ENCODE measurements at regions not wholly inside any gene's neighbourhood (a gene's known extent, or its start where the extent isn't known, plus 50 kb on each side); places are given as distances from the start of the nearest gene placed in this dataset.

GRCh38 chr5:124468671-124469411 is 277.6 kb downstream of the ZNF608 start:
- DNase-seq (ENCODE audit: low spot score), result no peak
- no peak for FAIRE-seq

GRCh38 chr5:124467745-124468144 is 278.7 kb downstream of the ZNF608 start:
- FAIRE-seq (no peak), DNase-seq (ENCODE audit: low spot score) (no peak)

GRCh38 chr5:124466011-124466410 is 280.4 kb downstream of the ZNF608 start:
- DNase-seq (ENCODE audit: low spot score) (no peak), FAIRE-seq (no peak)

GRCh38 chr5:124463851-124464250 is 282.6 kb downstream of the ZNF608 start:
- no peak for DNase-seq (ENCODE audit: low spot score)
- FAIRE-seq, result no peak

- FAIRE-seq (no peak), DNase-seq (ENCODE audit: low spot score) (no peak)
Measured at GRCh38 chr5:124462751-124463150, 283.7 kb downstream of the ZNF608 start.

- DNase-seq (ENCODE audit: low spot score), result no peak
- no peak for FAIRE-seq
Measured at GRCh38 chr5:124461941-124462340, 284.5 kb downstream of the ZNF608 start.

- DNase-seq (ENCODE audit: low spot score), result no peak
Measured at GRCh38 chr5:124461157-124461556, 285.3 kb downstream of the ZNF608 start.

GRCh38 chr5:124460642-124461041 is 285.8 kb downstream of the ZNF608 start:
- no peak for FAIRE-seq
- no peak for DNase-seq (ENCODE audit: low spot score)

More at GRCh38 chr5:124461157-124461556, 285.3 kb downstream of the ZNF608 start:
- no peak for FAIRE-seq

GRCh38 chr5:124459984-124460383 is 286.5 kb downstream of the ZNF608 start:
- FAIRE-seq, result no peak
- no peak for DNase-seq (ENCODE audit: low spot score)

- FAIRE-seq (no peak), DNase-seq (ENCODE audit: low spot score) (no peak)
Measured at GRCh38 chr5:124457901-124458300, 288.5 kb downstream of the ZNF608 start.

GRCh38 chr5:124457101-124457500 is 289.3 kb downstream of the ZNF608 start:
- FAIRE-seq, result no peak
- no peak for DNase-seq (ENCODE audit: low spot score)

- DNase-seq (ENCODE audit: low spot score), result no peak
- FAIRE-seq, result no peak
Measured at GRCh38 chr5:124456249-124456648, 290.2 kb downstream of the ZNF608 start.

GRCh38 chr5:124454081-124454480 is 292.4 kb downstream of the ZNF608 start:
- FAIRE-seq (no peak), DNase-seq (ENCODE audit: low spot score) (no peak)

- DNase-seq (ENCODE audit: low spot score), result peak; percentile 96
- FAIRE-seq, result peak; percentile 94
Measured at GRCh38 chr5:124453221-124454051, 293.0 kb downstream of the ZNF608 start.

GRCh38 chr5:124452412-124452811 is 294.0 kb downstream of the ZNF608 start:
- DNase-seq (ENCODE audit: low spot score), result no peak
- FAIRE-seq, result no peak

- no peak for FAIRE-seq
- no peak for DNase-seq (ENCODE audit: low spot score)
Measured at GRCh38 chr5:124451721-124452383, 294.6 kb downstream of the ZNF608 start.

GRCh38 chr5:124446120-124446519 is 300.3 kb downstream of the ZNF608 start:
- DNase-seq (ENCODE audit: low spot score) (no peak), FAIRE-seq (no peak)

GRCh38 chr5:124445070-124445619 is 301.3 kb downstream of the ZNF608 start:
- DNase-seq (ENCODE audit: low spot score) (no peak), FAIRE-seq (no peak)

GRCh38 chr5:124444147-124444775 is 302.2 kb downstream of the ZNF608 start:
- FAIRE-seq, result no peak
- DNase-seq (ENCODE audit: low spot score), result no peak

- no peak for FAIRE-seq
- DNase-seq (ENCODE audit: low spot score), result no peak
Measured at GRCh38 chr5:124440471-124440870, 306.0 kb downstream of the ZNF608 start.

GRCh38 chr5:124439609-124440008 is 306.8 kb downstream of the ZNF608 start:
- FAIRE-seq, result no peak
- DNase-seq (ENCODE audit: low spot score), result no peak

All from RCC 7860 (cell line).